MM.1S (cell line): ENCODE measurements at regions not wholly inside any gene's neighbourhood (a gene's known extent, or its start where the extent isn't known, plus 50 kb on each side); places are given as distances from the start of the nearest gene placed in this dataset.

Experiments
- EZH2 ChIP-seq: fragments of 300-600 bp; sonication (generic); optimal IDR thresholded peaks from 2 replicates; pipeline ENCODE3; 2017; ENCODE audit warnings: low read depth, mild to moderate bottlenecking, antibody characterized with exemption, low read length, mixed read lengths
- EZH2phosphoT487 ChIP-seq: fragments of 300-600 bp; sonication (generic); IDR thresholded peaks from 2 replicates; pipeline ENCODE4 v1.6.1; 2018; ENCODE audit warnings: antibody characterized with exemption, low read length
- TF ChIP-seq, protein P1 (sequence below): fragments of 300-600 bp; sonication (generic); IDR thresholded peaks from 2 replicates; pipeline ENCODE4 v1.5.1; 2016; ENCODE audit warnings: antibody characterized with exemption, low read length, mixed read lengths

- TF ChIP-seq, protein P1, sequence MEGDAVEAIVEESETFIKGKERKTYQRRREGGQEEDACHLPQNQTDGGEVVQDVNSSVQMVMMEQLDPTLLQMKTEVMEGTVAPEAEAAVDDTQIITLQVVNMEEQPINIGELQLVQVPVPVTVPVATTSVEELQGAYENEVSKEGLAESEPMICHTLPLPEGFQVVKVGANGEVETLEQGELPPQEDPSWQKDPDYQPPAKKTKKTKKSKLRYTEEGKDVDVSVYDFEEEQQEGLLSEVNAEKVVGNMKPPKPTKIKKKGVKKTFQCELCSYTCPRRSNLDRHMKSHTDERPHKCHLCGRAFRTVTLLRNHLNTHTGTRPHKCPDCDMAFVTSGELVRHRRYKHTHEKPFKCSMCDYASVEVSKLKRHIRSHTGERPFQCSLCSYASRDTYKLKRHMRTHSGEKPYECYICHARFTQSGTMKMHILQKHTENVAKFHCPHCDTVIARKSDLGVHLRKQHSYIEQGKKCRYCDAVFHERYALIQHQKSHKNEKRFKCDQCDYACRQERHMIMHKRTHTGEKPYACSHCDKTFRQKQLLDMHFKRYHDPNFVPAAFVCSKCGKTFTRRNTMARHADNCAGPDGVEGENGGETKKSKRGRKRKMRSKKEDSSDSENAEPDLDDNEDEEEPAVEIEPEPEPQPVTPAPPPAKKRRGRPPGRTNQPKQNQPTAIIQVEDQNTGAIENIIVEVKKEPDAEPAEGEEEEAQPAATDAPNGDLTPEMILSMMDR = no peak
- TF ChIP-seq EZH2 (no peak), EZH2phosphoT487 (no peak)
Observed at GRCh38 chr20:24124951-24125650, 136.5 kb upstream of the GGTLC1 start.
